OCI-LY7 (cell line): ENCODE measurements at regions not wholly inside any gene's neighbourhood (a gene's known extent, or its start where the extent isn't known, plus 50 kb on each side); places are given as distances from the start of the nearest gene placed in this dataset.
"Not testable (repeated sequence)": the region's sequence is repeated elsewhere in the genome, so short reads cannot be mapped to it uniquely, and the experiment has no call there.

Experiments used
- CTCF ChIP-seq: fragments of 200-600 bp; sonication (generic); conservative IDR thresholded peaks from 2 replicates; pipeline ENCODE4 v1.5.1; 2014; ENCODE audit warnings: mild to moderate bottlenecking, antibody characterized with exemption, low read length, moderate library complexity, mixed read lengths
- EZH2phosphoT487 ChIP-seq: fragments of 200-600 bp; sonication (generic); IDR thresholded peaks from 2 replicates; pipeline ENCODE4 v1.6.1; 2018; ENCODE audit warnings: low read depth, borderline replicate concordance, mild to moderate bottlenecking, mixed run types, antibody characterized with exemption, low read length, moderate library complexity, mixed read lengths

GRCh38 chr20:53721445-53721963 is 127.9 kb upstream of the ZNF217 start:
- TF ChIP-seq CTCF, EZH2phosphoT487: not testable (repeated sequence)
